Endodermal cell (in vitro differentiated cells): ENCODE measurements at regions not wholly inside any gene's neighbourhood (a gene's known extent, or its start where the extent isn't known, plus 50 kb on each side); places are given as distances from the start of the nearest gene placed in this dataset.

ENCODE experiments used
- DNase-seq: peaks from one replicate; pipeline ENCODE4 v3.0.0-alpha.2; 2017
- H3K27ac ChIP-seq: 2 replicates; pipeline ENCODE4 v1.5.1; 2013; ENCODE audit warnings: mild to moderate bottlenecking, low read depth, low read length, moderate library complexity
- H3K27me3 ChIP-seq: 2 replicates; pipeline ENCODE4 v1.6.1; 2013; ENCODE audit warnings: mild to moderate bottlenecking, low read length, moderate library complexity; ENCODE audit not compliant: insufficient read depth, control insufficient read depth, poor library complexity, severe bottlenecking
- H3K36me3 ChIP-seq: 2 replicates; pipeline ENCODE4 v1.7.0; 2013; ENCODE audit warnings: mild to moderate bottlenecking, low read length, moderate library complexity; ENCODE audit not compliant: control insufficient read depth, insufficient read depth
- H3K4me1 ChIP-seq: one replicate; pipeline ENCODE4 v1.7.0; 2013; ENCODE audit warnings: low read length; ENCODE audit not compliant: control insufficient read depth, insufficient read depth
- H3K4me3 ChIP-seq: 2 replicates; pipeline ENCODE4 v1.5.1; 2013; ENCODE audit warnings: mild to moderate bottlenecking, low read length, moderate library complexity
- H3K9ac ChIP-seq: 2 replicates; pipeline ENCODE4 v1.6.1; 2013; ENCODE audit warnings: mild to moderate bottlenecking, low read length, moderate library complexity; ENCODE audit not compliant: poor library complexity, severe bottlenecking; ENCODE audit errors: extremely low read depth
- H3K9me3 ChIP-seq: 2 replicates; pipeline ENCODE4 v1.6.1; 2013; ENCODE audit warnings: mild to moderate bottlenecking, low read length, moderate library complexity; ENCODE audit not compliant: control insufficient read depth
- H3K27ac Mint-ChIP-seq: 2 replicates; pipeline ENCODE4 v1.8.0; 2020; ENCODE audit warnings: mixed read lengths
- H3K27me3 Mint-ChIP-seq: 2 replicates; pipeline ENCODE4 v1.8.0; 2021; ENCODE audit warnings: mild to moderate bottlenecking, mixed read lengths; ENCODE audit not compliant: insufficient read depth
- H3K36me3 Mint-ChIP-seq: 2 replicates; pipeline ENCODE4 v1.8.0; 2020; ENCODE audit warnings: low read depth, mixed read lengths
- H3K4me1 Mint-ChIP-seq: 2 replicates; pipeline ENCODE4 v1.8.0; 2020; ENCODE audit warnings: mixed read lengths
- H3K4me3 Mint-ChIP-seq: 2 replicates; pipeline ENCODE4 v1.8.0; 2020; ENCODE audit warnings: mild to moderate bottlenecking, moderate library complexity, mixed read lengths
- H3K9me3 Mint-ChIP-seq: 2 replicates; pipeline ENCODE4 v1.8.0; 2020; ENCODE audit warnings: mild to moderate bottlenecking, mixed read lengths
- WGBS, 2 experiments: methylation state at CpG; one replicate each; pipeline versions ENCODE4 v1.1.5 to v1.1.7; 2013; ENCODE audit warnings: missing lambda C conversion rate in 2 of 2, mixed read lengths in 1 of 2; ENCODE audit not compliant: insufficient coverage in 1 of 2, insufficient read length in 1 of 2; 5-methylcytosine and 5-hydroxymethylcytosine counted together
- TF ChIP-seq, protein P1 (sequence below): fragments of 200-600 bp; sonication (generic); conservative IDR thresholded peaks from 2 replicates; pipeline ENCODE4 v1.5.0; 2021; ENCODE audit warnings: antibody characterized with exemption, mild to moderate bottlenecking

DNA sequence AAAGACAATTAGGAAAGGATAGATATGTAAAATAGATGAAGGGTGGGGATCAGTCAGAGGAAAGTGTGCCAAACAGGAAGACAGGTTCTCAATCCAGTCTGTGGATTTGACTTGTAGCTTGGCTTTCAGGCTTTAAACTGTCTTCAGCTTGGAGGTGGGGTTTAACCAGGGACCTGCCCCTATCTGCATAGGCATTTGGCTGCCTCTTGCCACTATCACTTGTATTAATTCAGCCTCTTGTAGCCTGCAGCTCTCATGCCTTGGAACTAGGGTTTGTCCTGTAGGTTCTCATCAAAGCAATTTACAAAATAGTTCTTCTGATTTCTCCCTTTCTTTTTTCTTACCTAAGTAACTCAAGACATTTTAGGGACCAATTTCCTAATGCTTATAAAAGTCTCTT, 88.8 kb upstream of the PAXBP1 start:
- Histone ChIP-seq H3K4me1 (no peaks in the 10 kb centered on the region), H3K9me3 (peaks cover 23% of the 10 kb centered on the region), H3K36me3 (no peaks in the 10 kb centered on the region), H3K4me3 (no peak overlapping the region), H3K27me3 (no peaks in the 10 kb centered on the region), H3K27ac (no peak overlapping the region), H3K9ac (no peak overlapping the region)
- no peak for DNase-seq
- TF ChIP-seq, protein P1, sequence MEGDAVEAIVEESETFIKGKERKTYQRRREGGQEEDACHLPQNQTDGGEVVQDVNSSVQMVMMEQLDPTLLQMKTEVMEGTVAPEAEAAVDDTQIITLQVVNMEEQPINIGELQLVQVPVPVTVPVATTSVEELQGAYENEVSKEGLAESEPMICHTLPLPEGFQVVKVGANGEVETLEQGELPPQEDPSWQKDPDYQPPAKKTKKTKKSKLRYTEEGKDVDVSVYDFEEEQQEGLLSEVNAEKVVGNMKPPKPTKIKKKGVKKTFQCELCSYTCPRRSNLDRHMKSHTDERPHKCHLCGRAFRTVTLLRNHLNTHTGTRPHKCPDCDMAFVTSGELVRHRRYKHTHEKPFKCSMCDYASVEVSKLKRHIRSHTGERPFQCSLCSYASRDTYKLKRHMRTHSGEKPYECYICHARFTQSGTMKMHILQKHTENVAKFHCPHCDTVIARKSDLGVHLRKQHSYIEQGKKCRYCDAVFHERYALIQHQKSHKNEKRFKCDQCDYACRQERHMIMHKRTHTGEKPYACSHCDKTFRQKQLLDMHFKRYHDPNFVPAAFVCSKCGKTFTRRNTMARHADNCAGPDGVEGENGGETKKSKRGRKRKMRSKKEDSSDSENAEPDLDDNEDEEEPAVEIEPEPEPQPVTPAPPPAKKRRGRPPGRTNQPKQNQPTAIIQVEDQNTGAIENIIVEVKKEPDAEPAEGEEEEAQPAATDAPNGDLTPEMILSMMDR = no peak
- Mint-ChIP-seq H3K27me3 (peaks cover 2% of the 10 kb centered on the region), H3K4me1 (no peaks in the 10 kb centered on the region), H3K4me3 (no peak overlapping the region), H3K27ac (no peak overlapping the region), H3K9me3 (peaks cover 28% of the 10 kb centered on the region), H3K36me3 (no peaks in the 10 kb centered on the region)

DNA sequence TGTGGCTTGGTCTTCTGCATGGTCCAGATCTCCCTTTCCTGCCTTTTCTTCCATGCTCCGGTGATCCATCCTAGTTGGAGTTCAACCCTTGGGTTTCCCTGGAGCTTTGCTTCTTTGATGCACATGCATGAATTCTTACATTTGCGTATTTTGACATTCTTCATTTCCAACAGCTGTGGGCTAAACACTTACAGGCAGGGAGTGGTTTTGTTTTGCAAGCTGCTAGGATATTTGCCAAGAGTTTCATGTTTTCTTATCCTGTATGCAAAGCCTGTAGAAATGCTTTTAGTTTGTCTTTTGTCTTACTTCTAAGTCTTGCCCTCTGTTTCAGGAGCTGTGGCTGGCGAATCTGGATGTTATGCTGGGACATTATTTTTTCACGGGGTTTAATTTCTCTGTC, 90.3 kb upstream of the PAXBP1 start:
- TF ChIP-seq, protein P1 = no peak
- DNase-seq = no peak
- Mint-ChIP-seq H3K27ac (no peak overlapping the region), H3K4me3 (no peak overlapping the region), H3K9me3 (peaks cover 20% of the 10 kb centered on the region), H3K4me1 (no peaks in the 10 kb centered on the region), H3K27me3 (peaks cover 4% of the 10 kb centered on the region), H3K36me3 (no peaks in the 10 kb centered on the region)
- Histone ChIP-seq H3K4me3 (no peak overlapping the region), H3K9me3 (peaks cover 8% of the 10 kb centered on the region), H3K36me3 (no peaks in the 10 kb centered on the region), H3K27me3 (no peaks in the 10 kb centered on the region), H3K27ac (no peak overlapping the region), H3K9ac (no peak overlapping the region), H3K4me1 (no peaks in the 10 kb centered on the region)
- WGBS, 2 experiments = 97 to 100% methylated on average over 2 to 4 of the region's 4 CpGs

DNA sequence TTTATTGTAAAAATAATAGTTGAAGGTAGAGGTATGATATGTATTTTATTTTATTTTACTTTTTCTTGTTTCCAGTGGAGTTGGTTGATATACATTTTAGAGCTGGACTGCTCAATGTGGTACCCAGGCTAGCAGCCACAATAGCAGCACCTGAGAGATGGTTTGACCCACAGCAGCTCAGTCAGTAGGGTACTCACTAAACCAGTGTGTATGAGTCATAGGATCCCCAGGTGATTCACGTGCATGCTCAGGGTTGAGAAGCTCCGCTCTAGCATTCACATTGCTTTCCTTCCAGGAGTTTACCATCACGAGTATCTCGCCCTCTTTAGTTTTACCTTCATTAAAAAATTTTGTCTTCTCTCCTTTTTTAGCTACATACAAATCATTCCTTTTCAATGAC, 96.0 kb upstream of the PAXBP1 start:
- Mint-ChIP-seq H3K27me3 (peaks cover 13% of the 10 kb centered on the region), H3K9me3 (no peaks in the 10 kb centered on the region), H3K27ac (no peak overlapping the region), H3K4me3 (no peak overlapping the region), H3K36me3 (no peaks in the 10 kb centered on the region), H3K4me1 (peaks cover 5% of the 10 kb centered on the region)
- H3K9me3 ChIP-seq = no peaks in the 10 kb centered on the region
- no peaks in the 10 kb centered on the region for H3K27me3 ChIP-seq
- no peaks in the 10 kb centered on the region for H3K36me3 ChIP-seq
- TF ChIP-seq, protein P1 = no peak
- no peak overlapping the region for H3K27ac ChIP-seq
- H3K4me1 ChIP-seq = no peaks in the 10 kb centered on the region
- no peak overlapping the region for H3K9ac ChIP-seq
- no peak for DNase-seq
- H3K4me3 ChIP-seq = no peak overlapping the region
- WGBS, 2 experiments = 90% methylated on average over 4 of the region's 4 CpGs
